ENCODE measurements at regions not wholly inside any gene's neighbourhood (a gene's known extent, or its start where the extent isn't known, plus 50 kb on each side); places are given as distances from the start of the nearest gene placed in this dataset.

GRCh38 chr17:5695480-5695879, 111.2 kb upstream of the NLRP1 start:
- FAIRE-seq, result no peak

- FAIRE-seq, result no peak
Measured at GRCh38 chr17:5698959-5699358, 114.7 kb upstream of the NLRP1 start.

- no peak for FAIRE-seq
Measured at GRCh38 chr17:5699814-5700213, 115.5 kb upstream of the NLRP1 start.

GRCh38 chr17:5700745-5701144, 116.4 kb upstream of the NLRP1 start:
- no peak for FAIRE-seq

GRCh38 chr17:5701381-5701780, 117.1 kb upstream of the NLRP1 start:
- no peak for FAIRE-seq

GRCh38 chr17:5702951-5703510, 118.7 kb upstream of the NLRP1 start:
- FAIRE-seq, result no peak

GRCh38 chr17:5703736-5704135, 119.4 kb upstream of the NLRP1 start:
- no peak for FAIRE-seq

- FAIRE-seq, result no peak
Measured at GRCh38 chr17:5705081-5705875, 121.0 kb upstream of the NLRP1 start.

- no peak for FAIRE-seq
Measured at GRCh38 chr17:5705876-5706576, 121.7 kb upstream of the NLRP1 start.

GRCh38 chr17:5706577-5707210, 122.4 kb upstream of the NLRP1 start:
- no peak for FAIRE-seq

GRCh38 chr17:5707482-5707881, 123.2 kb upstream of the NLRP1 start:
- no peak for FAIRE-seq

GRCh38 chr17:5708344-5708743, 124.0 kb upstream of the NLRP1 start:
- FAIRE-seq, result no peak

- FAIRE-seq, result no peak
Measured at GRCh38 chr17:5711344-5711743, 127.0 kb upstream of the NLRP1 start.

GRCh38 chr17:5714993-5715392, 130.7 kb upstream of the NLRP1 start:
- no peak for FAIRE-seq

- FAIRE-seq, result no peak
Measured at GRCh38 chr17:5715478-5715877, 131.2 kb upstream of the NLRP1 start.

GRCh38 chr17:5718726-5719125, 134.4 kb upstream of the NLRP1 start:
- no peak for FAIRE-seq

GRCh38 chr17:5719976-5720375, 135.7 kb upstream of the NLRP1 start:
- no peak for FAIRE-seq

GRCh38 chr17:5730373-5730772, 146.1 kb upstream of the NLRP1 start:
- no peak for FAIRE-seq

GRCh38 chr17:5740937-5741336, 156.6 kb upstream of the NLRP1 start:
- no peak for FAIRE-seq

- no peak for FAIRE-seq
Measured at GRCh38 chr17:5741810-5742209, 157.5 kb upstream of the NLRP1 start.

GRCh38 chr17:5745111-5745813, 161.0 kb upstream of the NLRP1 start:
- FAIRE-seq, result peak; percentile 17

- no peak for FAIRE-seq
Measured at GRCh38 chr17:5747276-5747675, 163.0 kb upstream of the NLRP1 start.

- no peak for FAIRE-seq
Measured at GRCh38 chr17:5747964-5748363, 163.7 kb upstream of the NLRP1 start.

All from islet of Langerhans (tissue), 1 donor.